IPS-15b (cell line): ENCODE measurements at regions not wholly inside any gene's neighbourhood (a gene's known extent, or its start where the extent isn't known, plus 50 kb on each side); places are given as distances from the start of the nearest gene placed in this dataset.

Experiments used
- H3K27me3 ChIP-seq: one replicate; pipeline ENCODE4 v1.6.1; 2013; ENCODE audit warnings: low read length; ENCODE audit not compliant: control insufficient read depth, insufficient read depth
- H3K36me3 ChIP-seq: one replicate; pipeline ENCODE4 v1.6.1; 2013; ENCODE audit warnings: low read length; ENCODE audit not compliant: control insufficient read depth, insufficient read depth
- H3K4me1 ChIP-seq: one replicate; pipeline ENCODE4 v1.6.1; 2013; ENCODE audit warnings: mild to moderate bottlenecking, low read length; ENCODE audit not compliant: control insufficient read depth, insufficient read depth
- H3K4me3 ChIP-seq: one replicate; pipeline ENCODE4 v1.5.1; 2013; ENCODE audit warnings: low read depth, low read length
- H3K9ac ChIP-seq: one replicate; pipeline ENCODE4 v1.6.1; 2013; ENCODE audit warnings: low read depth, mild to moderate bottlenecking, low read length
- H3K9me3 ChIP-seq: one replicate; pipeline ENCODE4 v1.6.1; 2013; ENCODE audit warnings: mild to moderate bottlenecking, low read length; ENCODE audit not compliant: control insufficient read depth, insufficient read depth

DNA sequence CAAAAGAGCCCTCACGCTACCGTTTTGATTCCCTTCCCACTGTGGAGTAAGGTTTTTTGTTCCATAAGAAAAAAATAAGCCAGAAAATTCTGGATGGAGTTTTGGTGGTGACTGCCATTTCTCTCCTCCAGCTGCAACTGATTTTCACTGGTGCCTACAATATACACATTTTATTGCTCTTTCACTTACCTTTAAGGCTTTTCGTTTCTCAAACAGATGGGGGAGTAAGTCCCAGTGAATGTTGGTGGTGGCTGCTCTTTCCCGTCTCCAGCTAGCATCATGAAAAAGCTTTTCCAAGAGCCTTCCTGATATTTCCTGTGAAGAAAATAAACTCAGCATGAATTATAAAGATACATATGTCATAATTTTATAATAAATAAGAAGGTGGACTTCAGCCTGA lies 932.5 kb upstream of the PIK3C3 start:
- H3K4me1 ChIP-seq: peaks cover 7% of the 10 kb centered on the region
- H3K27me3 ChIP-seq: no peaks in the 10 kb centered on the region
- no peak overlapping the region for H3K4me3 ChIP-seq
- H3K9ac ChIP-seq: no peak overlapping the region
- H3K9me3 ChIP-seq: no peaks in the 10 kb centered on the region
- no peaks in the 10 kb centered on the region for H3K36me3 ChIP-seq

DNA sequence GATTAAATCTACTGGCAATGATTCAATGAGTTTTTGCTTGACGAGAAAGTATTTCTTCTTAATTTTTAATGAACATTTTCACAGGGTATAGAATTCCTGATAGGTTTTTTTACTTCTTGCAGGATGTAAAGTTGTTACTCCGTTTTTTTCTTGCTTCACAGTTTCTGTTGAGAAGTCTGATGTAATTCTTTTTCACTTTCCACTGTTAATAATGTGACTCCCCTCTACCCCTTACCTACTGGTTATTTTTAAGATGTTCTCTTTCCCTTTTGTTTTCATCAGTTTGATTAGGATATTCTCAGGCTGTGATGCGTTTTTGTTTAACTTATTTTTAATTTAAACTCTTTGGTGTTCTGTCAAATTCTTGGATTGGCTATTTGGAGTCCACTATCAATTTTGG lies 933.9 kb upstream of the PIK3C3 start:
- Histone ChIP-seq H3K9me3 (no peaks in the 10 kb centered on the region), H3K36me3 (no peaks in the 10 kb centered on the region), H3K4me1 (peaks cover 7% of the 10 kb centered on the region), H3K4me3 (no peak overlapping the region), H3K9ac (no peak overlapping the region), H3K27me3 (no peaks in the 10 kb centered on the region)

- no peak overlapping the region for H3K9ac ChIP-seq
- H3K36me3 ChIP-seq: no peaks in the 10 kb centered on the region
- no peaks in the 10 kb centered on the region for H3K27me3 ChIP-seq
- no peaks in the 10 kb centered on the region for H3K4me1 ChIP-seq
- H3K4me3 ChIP-seq: no peak overlapping the region
- H3K9me3 ChIP-seq: no peaks in the 10 kb centered on the region
These were observed 942.8 kb upstream of the PIK3C3 start for GRCh38 chr18:41012194-41012593.

DNA sequence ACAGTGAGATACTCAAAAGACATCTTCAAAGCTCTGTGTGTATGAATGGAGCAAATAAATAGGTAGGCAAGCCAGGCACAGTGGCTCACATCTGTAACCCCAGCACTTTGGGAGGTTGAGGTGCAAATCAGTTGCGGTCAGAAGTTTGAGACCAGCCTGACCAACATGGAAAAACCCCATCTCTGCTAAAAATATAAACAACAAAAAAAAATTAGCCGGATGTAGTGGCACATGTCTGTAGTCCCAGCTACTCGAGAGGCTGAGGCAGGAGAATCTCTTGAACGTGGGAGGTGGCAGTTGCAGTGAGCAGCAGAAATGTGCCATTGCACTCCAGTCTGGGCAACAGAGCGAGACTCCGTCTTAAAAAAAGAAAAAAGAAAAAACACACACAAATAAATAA lies 945.1 kb upstream of the PIK3C3 start:
- H3K4me1 ChIP-seq: no peaks in the 10 kb centered on the region
- H3K9me3 ChIP-seq: no peaks in the 10 kb centered on the region
- no peaks in the 10 kb centered on the region for H3K36me3 ChIP-seq

GRCh38 chr18:41004324-41004723 lies 950.7 kb upstream of the PIK3C3 start:
- H3K9me3 ChIP-seq: no peaks in the 10 kb centered on the region
- no peaks in the 10 kb centered on the region for H3K36me3 ChIP-seq
- H3K4me3 ChIP-seq: no peak overlapping the region
- no peak overlapping the region for H3K9ac ChIP-seq
- no peaks in the 10 kb centered on the region for H3K27me3 ChIP-seq
- H3K4me1 ChIP-seq: no peaks in the 10 kb centered on the region

More for the DNA sequence above, 945.1 kb upstream of the PIK3C3 start:
- H3K9ac ChIP-seq: no peak overlapping the region
- H3K4me3 ChIP-seq: no peak overlapping the region
- no peaks in the 10 kb centered on the region for H3K27me3 ChIP-seq

- no peak overlapping the region for H3K4me3 ChIP-seq
- no peaks in the 10 kb centered on the region for H3K27me3 ChIP-seq
- no peaks in the 10 kb centered on the region for H3K9me3 ChIP-seq
- no peak overlapping the region for H3K9ac ChIP-seq
- H3K36me3 ChIP-seq: no peaks in the 10 kb centered on the region
- H3K4me1 ChIP-seq: no peaks in the 10 kb centered on the region
These were observed 959.5 kb upstream of the PIK3C3 start for GRCh38 chr18:40995529-40995928.

- no peak overlapping the region for H3K9ac ChIP-seq
- no peaks in the 10 kb centered on the region for H3K4me1 ChIP-seq
- H3K4me3 ChIP-seq: no peak overlapping the region
- H3K9me3 ChIP-seq: no peaks in the 10 kb centered on the region
- no peaks in the 10 kb centered on the region for H3K27me3 ChIP-seq
- no peaks in the 10 kb centered on the region for H3K36me3 ChIP-seq
These were observed 961.7 kb upstream of the PIK3C3 start for GRCh38 chr18:40993363-40993762.

DNA sequence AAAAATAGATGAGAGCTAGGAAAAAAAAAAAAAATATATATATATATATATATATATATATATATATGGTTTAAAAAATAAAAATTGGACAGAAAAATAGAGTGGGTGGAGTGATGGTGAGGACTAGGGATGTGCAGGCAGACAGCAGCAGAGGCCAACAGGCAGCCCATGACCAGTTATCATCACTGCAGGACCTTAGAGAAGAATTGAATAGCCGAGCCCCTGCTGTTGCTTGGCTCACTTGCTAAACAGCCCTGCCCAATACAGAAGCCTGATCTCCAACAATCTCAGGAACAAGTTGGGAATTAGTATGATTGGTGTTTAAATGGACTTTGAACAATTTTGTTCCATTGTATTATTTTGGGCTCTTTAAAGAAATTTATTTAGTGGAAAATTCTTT lies 967.5 kb upstream of the PIK3C3 start:
- H3K9me3 ChIP-seq: no peaks in the 10 kb centered on the region
- H3K4me3 ChIP-seq: no peak overlapping the region
- H3K9ac ChIP-seq: no peak overlapping the region
- H3K27me3 ChIP-seq: no peaks in the 10 kb centered on the region
- H3K4me1 ChIP-seq: no peaks in the 10 kb centered on the region
- H3K36me3 ChIP-seq: no peaks in the 10 kb centered on the region

DNA sequence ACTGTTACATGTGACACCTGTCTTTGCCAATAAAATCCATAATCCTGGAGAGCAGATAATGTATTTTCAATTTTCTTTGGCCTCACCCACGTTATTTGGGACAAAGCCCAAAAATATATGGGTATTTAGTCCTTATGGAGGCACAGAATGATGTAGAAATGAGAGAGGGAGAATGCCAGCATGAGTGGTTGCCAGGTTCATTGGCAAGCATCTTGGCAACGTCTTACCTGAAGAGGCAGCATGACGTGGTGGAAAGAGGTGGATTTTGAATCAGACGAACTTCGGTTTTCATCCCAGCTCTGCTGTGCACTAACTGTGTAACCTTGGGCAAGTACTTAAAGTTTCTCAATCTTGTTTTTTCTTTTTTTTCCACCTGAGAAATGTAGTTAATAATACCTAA lies 969.6 kb upstream of the PIK3C3 start:
- Histone ChIP-seq H3K36me3 (no peaks in the 10 kb centered on the region), H3K27me3 (no peaks in the 10 kb centered on the region), H3K9me3 (no peaks in the 10 kb centered on the region), H3K4me1 (no peaks in the 10 kb centered on the region), H3K9ac (no peak overlapping the region), H3K4me3 (no peak overlapping the region)

DNA sequence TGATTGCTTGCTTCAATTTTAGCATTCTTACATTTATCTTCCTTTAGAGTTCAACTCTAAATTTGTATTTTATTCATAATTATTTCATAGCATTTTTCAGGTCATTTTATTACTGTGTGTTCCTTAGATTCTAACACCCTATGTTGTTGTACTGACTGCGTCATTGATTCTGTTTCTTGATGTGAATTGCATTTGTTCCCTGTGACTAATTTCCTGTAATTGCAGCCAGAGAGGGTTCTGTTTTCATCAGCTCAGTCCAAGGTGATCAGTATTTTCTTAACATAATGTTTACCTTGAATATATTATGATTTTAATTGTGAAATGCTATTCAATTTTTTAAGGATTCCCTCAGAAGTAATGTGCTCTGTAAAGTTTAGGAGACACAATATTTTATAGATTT lies 970.2 kb upstream of the PIK3C3 start:
- Histone ChIP-seq H3K27me3 (no peaks in the 10 kb centered on the region), H3K4me1 (no peaks in the 10 kb centered on the region), H3K9me3 (no peaks in the 10 kb centered on the region), H3K4me3 (no peak overlapping the region), H3K36me3 (no peaks in the 10 kb centered on the region), H3K9ac (no peak overlapping the region)

GRCh38 chr18:40983835-40984234 lies 971.2 kb upstream of the PIK3C3 start:
- H3K9ac ChIP-seq: no peak overlapping the region
- H3K4me3 ChIP-seq: no peak overlapping the region
- no peaks in the 10 kb centered on the region for H3K9me3 ChIP-seq
- H3K4me1 ChIP-seq: no peaks in the 10 kb centered on the region
- no peaks in the 10 kb centered on the region for H3K27me3 ChIP-seq
- H3K36me3 ChIP-seq: no peaks in the 10 kb centered on the region

DNA sequence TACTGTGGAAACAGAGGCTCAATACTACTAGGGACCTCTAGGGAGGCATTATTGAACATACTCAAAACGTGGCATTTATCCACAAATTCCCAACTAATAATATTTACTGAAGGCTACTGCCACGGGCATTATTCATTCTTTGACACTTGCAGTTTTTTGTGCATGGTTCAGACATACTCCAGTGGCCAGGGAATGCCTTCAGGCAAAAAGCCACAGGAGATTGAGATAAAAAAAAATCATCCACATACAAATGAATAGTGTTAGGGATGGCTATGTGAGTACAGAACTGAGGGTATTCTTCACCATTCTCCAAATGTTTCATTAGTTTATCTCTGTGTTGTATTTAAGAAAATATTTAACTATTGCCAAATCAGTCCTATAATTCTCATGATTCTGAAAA lies 974.9 kb upstream of the PIK3C3 start:
- H3K9ac ChIP-seq: no peak overlapping the region
- no peak overlapping the region for H3K4me3 ChIP-seq
- H3K27me3 ChIP-seq: no peaks in the 10 kb centered on the region
- H3K9me3 ChIP-seq: no peaks in the 10 kb centered on the region
- H3K4me1 ChIP-seq: no peaks in the 10 kb centered on the region
- H3K36me3 ChIP-seq: no peaks in the 10 kb centered on the region

- Histone ChIP-seq H3K36me3 (no peaks in the 10 kb centered on the region), H3K9me3 (no peaks in the 10 kb centered on the region), H3K9ac (no peak overlapping the region), H3K4me1 (no peaks in the 10 kb centered on the region), H3K27me3 (no peaks in the 10 kb centered on the region), H3K4me3 (no peak overlapping the region)
These were observed 979.0 kb upstream of the PIK3C3 start for GRCh38 chr18:40976050-40976449.
